ENCODE measurements at regions not wholly inside any gene's neighbourhood (a gene's known extent, or its start where the extent isn't known, plus 50 kb on each side); places are given as distances from the start of the nearest gene placed in this dataset.

- no peak for TF ChIP-seq EZH2 (IDR thresholded peaks at IDR 0.05; ENCODE audit: low read depth, low read length, severe bottlenecking)
- no peak for TF ChIP-seq EP300 (IDR thresholded peaks at IDR 0.05; ENCODE audit: borderline replicate concordance in 1 of 2, low read depth in 2 of 2, low read length in 2 of 2)
- TF ChIP-seq EGR1 (IDR thresholded peaks at IDR 0.05; ENCODE audit: borderline replicate concordance, low read depth, low read length): no peak
- TF ChIP-seq TEAD4 (IDR thresholded peaks at IDR 0.05; ENCODE audit: low read depth, low read length): peak; percentile 25; the same call in 1 of the 2 replicates
- TF ChIP-seq CHD1 (IDR thresholded peaks at IDR 0.05; ENCODE audit: low read depth, low read length): no peak
- no peak for TF ChIP-seq SRF (IDR thresholded peaks at IDR 0.05; ENCODE audit: low read depth, low read length)
- TF ChIP-seq TCF12 (IDR thresholded peaks at IDR 0.05; ENCODE audit: low read depth, low read length): no peak
- no peak for TF ChIP-seq NANOG (IDR thresholded peaks at IDR 0.05; ENCODE audit: insufficient read depth, low read depth, low read length, poor library complexity, severe bottlenecking)
- no peak for TF ChIP-seq CHD7 (IDR thresholded peaks at IDR 0.05; ENCODE audit: insufficient replicate concordance, low read length)
- no peak for TF ChIP-seq BACH1 (IDR thresholded peaks at IDR 0.05; ENCODE audit: low read length)
- no peak for TF ChIP-seq KDM1A (IDR thresholded peaks at IDR 0.05; ENCODE audit: borderline replicate concordance, low read length)
- peak; percentile 20 to 21; a peak in 2 of 4 replicates for TF ChIP-seq RAD21 (IDR thresholded peaks at IDR 0.05 in 1 of 2, conservative IDR thresholded peaks at IDR 0.05 in 1 of 2; ENCODE audit: low read depth in 2 of 2, low read length in 2 of 2)
These were observed 1328.0 kb downstream of the FSTL5 start (continued) for GRCh38 chr4:160835789-160836188.

Data from H1 (cell line).